Nephron progenitor cell (in vitro differentiated cells): ENCODE measurements at regions not wholly inside any gene's neighbourhood (a gene's known extent, or its start where the extent isn't known, plus 50 kb on each side); places are given as distances from the start of the nearest gene placed in this dataset.

Source experiments
- DNase-seq: peaks from one replicate; pipeline ENCODE4 v3.0.0; 2021
- H3K27ac Mint-ChIP-seq: 2 replicates; pipeline ENCODE4 v1.8.0; 2021; ENCODE audit warnings: mild to moderate bottlenecking, moderate library complexity, mixed read lengths
- H3K27me3 Mint-ChIP-seq: 2 replicates; pipeline ENCODE4 v1.8.0; 2021; ENCODE audit warnings: mild to moderate bottlenecking, low read depth, mixed read lengths; ENCODE audit not compliant: poor library complexity
- H3K36me3 Mint-ChIP-seq: 2 replicates; pipeline ENCODE4 v1.8.0; 2021; ENCODE audit warnings: low read depth, mixed read lengths
- H3K4me1 Mint-ChIP-seq: 2 replicates; pipeline ENCODE4 v1.8.0; 2021; ENCODE audit warnings: mixed read lengths
- H3K4me3 Mint-ChIP-seq: 2 replicates; pipeline ENCODE4 v1.8.0; 2021; ENCODE audit warnings: mild to moderate bottlenecking, moderate library complexity, mixed read lengths
- H3K9me3 Mint-ChIP-seq: 2 replicates; pipeline ENCODE4 v1.8.0; 2021; ENCODE audit warnings: mild to moderate bottlenecking, moderate library complexity, mixed read lengths
- CTCF ChIP-seq: fragments of 200-600 bp; sonication (generic); IDR thresholded peaks from 2 replicates; pipeline ENCODE4 v1.5.0; 2021; ENCODE audit warnings: antibody characterized with exemption

GRCh38 chr4:24260133-24260715 is 324.1 kb downstream of the DHX15 start:
- H3K4me3 Mint-ChIP-seq, result no peak overlapping the region
- H3K27ac Mint-ChIP-seq, result no peak overlapping the region
- no peak for TF ChIP-seq CTCF
- no peaks in the 10 kb centered on the region for H3K27me3 Mint-ChIP-seq
- no peaks in the 10 kb centered on the region for H3K36me3 Mint-ChIP-seq
- no peak for DNase-seq
- H3K4me1 Mint-ChIP-seq, result peaks cover 13% of the 10 kb centered on the region
- H3K9me3 Mint-ChIP-seq, result no peaks in the 10 kb centered on the region

- no peak for DNase-seq
- no peak for TF ChIP-seq CTCF
- Mint-ChIP-seq H3K27ac (no peak overlapping the region), H3K4me1 (peaks cover 7% of the 10 kb centered on the region), H3K27me3 (no peaks in the 10 kb centered on the region), H3K4me3 (no peak overlapping the region), H3K9me3 (no peaks in the 10 kb centered on the region), H3K36me3 (no peaks in the 10 kb centered on the region)
Measured at GRCh38 chr4:24256547-24256946, 327.8 kb downstream of the DHX15 start.

- no peak for TF ChIP-seq CTCF
Measured at GRCh38 chr4:24256066-24256465, 328.3 kb downstream of the DHX15 start.

GRCh38 chr4:24252121-24252520 is 332.2 kb downstream of the DHX15 start:
- no peak overlapping the region for H3K4me3 Mint-ChIP-seq
- H3K36me3 Mint-ChIP-seq, result no peaks in the 10 kb centered on the region
- no peak for TF ChIP-seq CTCF
- H3K9me3 Mint-ChIP-seq, result no peaks in the 10 kb centered on the region
- H3K27ac Mint-ChIP-seq, result no peak overlapping the region
- peaks cover 22% of the 10 kb centered on the region for H3K4me1 Mint-ChIP-seq
- peaks cover 3% of the 10 kb centered on the region for H3K27me3 Mint-ChIP-seq
- no peak for DNase-seq

More at GRCh38 chr4:24256066-24256465, 328.3 kb downstream of the DHX15 start:
- no peaks in the 10 kb centered on the region for H3K36me3 Mint-ChIP-seq
- H3K9me3 Mint-ChIP-seq, result no peaks in the 10 kb centered on the region
- no peaks in the 10 kb centered on the region for H3K27me3 Mint-ChIP-seq
- H3K4me3 Mint-ChIP-seq, result no peak overlapping the region
- no peak for DNase-seq
- H3K27ac Mint-ChIP-seq, result no peak overlapping the region
- peaks cover 2% of the 10 kb centered on the region for H3K4me1 Mint-ChIP-seq

GRCh38 chr4:24251589-24251988 is 332.8 kb downstream of the DHX15 start:
- no peaks in the 10 kb centered on the region for H3K36me3 Mint-ChIP-seq
- no peaks in the 10 kb centered on the region for H3K9me3 Mint-ChIP-seq
- no peak for DNase-seq
- H3K4me3 Mint-ChIP-seq, result no peak overlapping the region
- no peak overlapping the region for H3K27ac Mint-ChIP-seq
- TF ChIP-seq CTCF, result no peak
- peaks cover 3% of the 10 kb centered on the region for H3K27me3 Mint-ChIP-seq
- peaks cover 22% of the 10 kb centered on the region for H3K4me1 Mint-ChIP-seq

GRCh38 chr4:24249972-24250371 is 334.4 kb downstream of the DHX15 start:
- Mint-ChIP-seq H3K4me1 (peaks cover 34% of the 10 kb centered on the region), H3K4me3 (no peak overlapping the region), H3K27me3 (peaks cover 6% of the 10 kb centered on the region), H3K36me3 (no peaks in the 10 kb centered on the region), H3K9me3 (no peaks in the 10 kb centered on the region), H3K27ac (no peak overlapping the region)
- no peak for TF ChIP-seq CTCF
- DNase-seq, result no peak
